IMR-90 (cell line): ENCODE measurements at regions not wholly inside any gene's neighbourhood (a gene's known extent, or its start where the extent isn't known, plus 50 kb on each side); places are given as distances from the start of the nearest gene placed in this dataset.

Source experiments
- ATAC-seq: fragments of 200-7000 bp; cut with Tn5 transposase; 2 replicates; pipeline ENCODE4 v1.9.1; 2020; ENCODE audit warnings: low read depth, mild to moderate bottlenecking, moderate library complexity
- BruUV-seq: library from RNA; stranded (reverse); fragments of 400-500 nt; replicated peaks from 2 replicates; lab custom pipeline; 2021; lab: Mats Ljungman, UMichigan
- CTCF ChIA-PET: fragments of 300-600 bp; formaldehyde crosslinking; extraction: SDS; loops from one replicate; lab custom pipeline; 2021; ENCODE audit warnings: antibody characterized with exemption; lab: Yijun Ruan, JAX
- POLR2A ChIA-PET: fragments of 300-600 bp; sonication (Branson Sonifier 250); formaldehyde crosslinking; loops from one replicate; lab custom pipeline; 2022; ENCODE audit warnings: antibody characterized with exemption; ENCODE audit not compliant: unreplicated experiment; lab: Charles Lee
- DNase-seq: peaks from one replicate; pipeline ENCODE4 v3.0.0; 2013
- H2AFZ ChIP-seq: replicated peaks from 2 replicates; pipeline ENCODE3; 2013; ENCODE audit warnings: low read length, mild to moderate bottlenecking; ENCODE audit not compliant: poor library complexity
- H2AK5ac ChIP-seq: 2 replicates; pipeline ENCODE4 v1.6.1; 2013; ENCODE audit warnings: low read depth, low read length, inconsistent platforms
- H2AK9ac ChIP-seq: replicated peaks from 2 replicates; pipeline ENCODE3; 2013; ENCODE audit warnings: mild to moderate bottlenecking, low read depth, low read length, moderate library complexity; ENCODE audit not compliant: poor library complexity
- H2BK120ac ChIP-seq: 2 replicates; pipeline ENCODE4 v1.6.1; 2013; ENCODE audit warnings: low read depth, low read length, inconsistent platforms
- H2BK15ac ChIP-seq: 3 replicates; pipeline ENCODE4 v1.6.1; 2013; ENCODE audit warnings: low read depth, low read length, inconsistent platforms
- H2BK20ac ChIP-seq: 2 replicates; pipeline ENCODE4 v1.6.1; 2013; ENCODE audit warnings: low read depth, mild to moderate bottlenecking, inconsistent platforms, low read length, moderate library complexity
- H2BK5ac ChIP-seq: 2 replicates; pipeline ENCODE4 v1.6.1; 2013; ENCODE audit warnings: mild to moderate bottlenecking, low read depth, low read length, inconsistent platforms; ENCODE audit not compliant: poor library complexity, severe bottlenecking
- H3K14ac ChIP-seq: replicated peaks from 2 replicates; pipeline ENCODE4 v1.6.1; 2013; ENCODE audit warnings: low read depth, low read length, inconsistent platforms
- H3K18ac ChIP-seq: 2 replicates; pipeline ENCODE4 v1.6.1; 2013; ENCODE audit warnings: low read depth, low read length, control low read depth
- H3K23ac ChIP-seq: 2 replicates; pipeline ENCODE4 v1.6.1; 2013; ENCODE audit warnings: low read depth, low read length, inconsistent platforms
- H3K27ac ChIP-seq: 2 replicates; pipeline ENCODE4 v1.5.1; 2013; ENCODE audit warnings: mild to moderate bottlenecking, control low read depth, low read length; ENCODE audit not compliant: insufficient read depth
- H3K27me3 ChIP-seq: 2 replicates; pipeline ENCODE4 v1.6.1; 2013; ENCODE audit warnings: low read length; ENCODE audit not compliant: control insufficient read depth, insufficient read depth
- H3K36me3 ChIP-seq: 2 replicates; pipeline ENCODE4 v1.6.1; 2013; ENCODE audit warnings: low read length, mixed read lengths; ENCODE audit not compliant: control insufficient read depth, insufficient read depth
- H3K4ac ChIP-seq: 2 replicates; pipeline ENCODE4 v1.6.1; 2013; ENCODE audit warnings: low read depth, low read length, inconsistent platforms
- H3K4me1 ChIP-seq: 2 replicates; pipeline ENCODE4 v1.6.1; 2013; ENCODE audit warnings: low read length, mixed read lengths; ENCODE audit not compliant: control insufficient read depth, insufficient read depth
- H3K4me2 ChIP-seq: 2 replicates; pipeline ENCODE4 v1.6.1; 2013; ENCODE audit warnings: low read depth, mild to moderate bottlenecking, control low read depth, low read length, moderate library complexity
- H3K4me3 ChIP-seq: 2 replicates; pipeline ENCODE4 v1.5.1; 2013; ENCODE audit warnings: low read depth, mild to moderate bottlenecking, control low read depth, low read length, moderate library complexity; ENCODE audit not compliant: insufficient read depth
- H3K56ac ChIP-seq: 2 replicates; pipeline ENCODE4 v1.6.1; 2013; ENCODE audit warnings: low read length, inconsistent platforms; ENCODE audit not compliant: insufficient read depth; ENCODE audit errors: extremely low read depth
- H3K79me1 ChIP-seq, 2 experiments: 2 replicates each; pipeline ENCODE4 v1.6.1; 2013; ENCODE audit warnings: low read length in 2 of 2, inconsistent platforms in 1 of 2, low read depth in 1 of 2
- H3K9ac ChIP-seq: 2 replicates; pipeline ENCODE4 v1.6.1; 2013; ENCODE audit warnings: low read depth, low read length, control low read depth
- H3K9me1 ChIP-seq: 2 replicates; pipeline ENCODE4 v1.6.1; 2013; ENCODE audit warnings: low read length, inconsistent platforms; ENCODE audit not compliant: insufficient read depth
- H3K9me3 ChIP-seq: 2 replicates; pipeline ENCODE4 v1.6.1; 2013; ENCODE audit warnings: low read length; ENCODE audit not compliant: control insufficient read depth, insufficient read depth
- H4K20me1 ChIP-seq: 2 replicates; pipeline ENCODE4 v1.6.1; 2013; ENCODE audit warnings: low read length, inconsistent platforms; ENCODE audit not compliant: insufficient read depth
- H4K5ac ChIP-seq: 2 replicates; pipeline ENCODE4 v1.6.1; 2013; ENCODE audit warnings: mild to moderate bottlenecking, low read depth, low read length, control low read depth
- H4K8ac ChIP-seq, 2 experiments: 2 replicates each; pipeline ENCODE4 v1.6.1; 2013; ENCODE audit warnings: low read depth in 2 of 2, low read length in 2 of 2, control low read depth in 1 of 2, inconsistent platforms in 1 of 2
- H4K91ac ChIP-seq: 2 replicates; pipeline ENCODE4 v1.6.1; 2013; ENCODE audit warnings: low read depth, low read length, inconsistent platforms; ENCODE audit not compliant: insufficient read depth
- BHLHE40 ChIP-seq: fragments of 150-350 bp; IDR thresholded peaks from 2 replicates; pipeline ENCODE4 v1.6.1; 2016; ENCODE audit warnings: mild to moderate bottlenecking, low read depth, low read length
- CEBPB ChIP-seq: IDR thresholded peaks from 2 replicates; pipeline ENCODE4 v1.6.1; 2012; ENCODE audit warnings: low read depth, low read length, improper control_type of control experiment
- CHD1 ChIP-seq: IDR thresholded peaks from 2 replicates; pipeline ENCODE4 v1.6.1; 2012; ENCODE audit warnings: low read depth, low read length, improper control_type of control experiment
- FOS ChIP-seq: fragments of 150-350 bp; IDR thresholded peaks from 2 replicates; pipeline ENCODE4 v1.6.1; 2016; ENCODE audit warnings: low read depth, low read length
- MAFK ChIP-seq: IDR thresholded peaks from 2 replicates; pipeline ENCODE4 v1.6.1; 2012; ENCODE audit warnings: low read depth, low read length, improper control_type of control experiment
- MAZ ChIP-seq: IDR thresholded peaks from 2 replicates; pipeline ENCODE4 v1.6.1; 2012; ENCODE audit warnings: low read depth, mild to moderate bottlenecking, low read length, improper control_type of control experiment, moderate library complexity, borderline replicate concordance
- MXI1 ChIP-seq: IDR thresholded peaks from 2 replicates; pipeline ENCODE4 v1.6.1; 2012; ENCODE audit warnings: low read depth, mild to moderate bottlenecking, low read length, moderate library complexity, borderline replicate concordance
- NFE2L2 ChIP-seq: fragments of 150-350 bp; IDR thresholded peaks from 2 replicates; pipeline ENCODE4 v1.6.1; 2016; ENCODE audit warnings: low read depth, mild to moderate bottlenecking, low read length
- POLR2A ChIP-seq: IDR thresholded peaks from 2 replicates; pipeline ENCODE4 v1.6.1; 2012; ENCODE audit warnings: mild to moderate bottlenecking, low read depth, low read length
- RAD21 ChIP-seq: IDR thresholded peaks from 2 replicates; pipeline ENCODE4 v1.6.1; 2012; ENCODE audit warnings: low read length, improper control_type of control experiment
- RCOR1 ChIP-seq: IDR thresholded peaks from 2 replicates; pipeline ENCODE4 v1.6.1; 2012; ENCODE audit warnings: mild to moderate bottlenecking, low read length, improper control_type of control experiment; ENCODE audit not compliant: insufficient replicate concordance
- RFX5 ChIP-seq: IDR thresholded peaks from 2 replicates; pipeline ENCODE4 v1.8.0; 2012; ENCODE audit warnings: low read depth, mild to moderate bottlenecking, low read length, moderate library complexity
- SMC3 ChIP-seq: fragments of 150-350 bp; IDR thresholded peaks from 2 replicates; pipeline ENCODE4 v1.6.1; 2016; ENCODE audit warnings: low read depth, mild to moderate bottlenecking, antibody characterized with exemption, low read length, moderate library complexity
- WGBS, 2 experiments: methylation state at CpG; one replicate each; pipeline versions ENCODE4 v1.1.5 to v1.1.7; 2013; ENCODE audit warnings: missing lambda C conversion rate in 2 of 2; ENCODE audit not compliant: insufficient read length in 1 of 2; ENCODE audit errors: extremely low coverage in 2 of 2; 5-methylcytosine and 5-hydroxymethylcytosine counted together
- dilution Hi-C: fragments of 300-500 bp; cut with HindIII; formaldehyde crosslinking; loops from one replicate; pipeline ENCODE4 v1.14.3; 2018; ENCODE audit warnings: low sequenced_read_pairs; ENCODE audit not compliant: unreplicated experiment
- in situ Hi-C: fragments of 300-500 bp; cut with MboI; formaldehyde crosslinking; loops from 3 replicates; pipeline ENCODE4 v1.14.3; 2019; ENCODE audit warnings: low sequenced_read_pairs, inconsistent platforms, mixed read lengths
- intact Hi-C: fragments of 100-400 bp; cut with micrococcal nuclease; formaldehyde crosslinking; loops from 2 replicates; pipeline ENCODE4 v1.10.0; 2022
- TF ChIP-seq, protein P1 (sequence below): conservative IDR thresholded peaks from 2 replicates; pipeline ENCODE4 v1.5.1; 2012; ENCODE audit warnings: mild to moderate bottlenecking, low read depth, low read length, improper control_type of control experiment
- TF ChIP-seq, protein P2 (sequence below): fragments of 150-350 bp; IDR thresholded peaks from 2 replicates; pipeline ENCODE4 v1.6.1; 2017; ENCODE audit warnings: mild to moderate bottlenecking, antibody characterized with exemption, low read length, low read depth
- TF ChIP-seq, protein P3 (sequence below): fragments of 150-350 bp; IDR thresholded peaks from 2 replicates; pipeline ENCODE4 v1.6.1; 2016; ENCODE audit warnings: low read depth, mild to moderate bottlenecking, low read length, moderate library complexity, borderline replicate concordance

DNA sequence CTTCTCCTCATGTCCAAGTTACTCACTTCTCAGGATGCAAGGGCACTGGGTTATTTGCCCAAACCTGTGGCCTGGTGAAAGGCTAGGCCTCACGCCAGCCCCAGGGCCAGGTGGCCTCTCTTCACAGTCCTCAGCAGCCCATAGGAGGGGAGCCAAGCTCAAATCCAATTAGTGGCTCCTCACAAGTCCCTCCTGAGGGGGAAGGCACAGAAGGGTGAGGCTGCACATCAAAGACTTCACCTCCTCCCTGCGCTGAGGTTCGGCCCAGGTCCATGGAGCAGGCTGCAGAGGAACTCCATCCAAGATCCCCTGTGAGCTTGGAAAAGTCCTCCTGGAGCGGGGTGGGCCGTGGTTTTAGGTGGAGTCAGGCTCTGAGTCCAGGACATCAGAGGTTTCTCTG is 320.0 kb downstream of the FOXL1 start:
- H2BK15ac ChIP-seq: peak overlapping the region; percentile 40; the same call in 1 of the 3 replicates
- peak overlapping the region; percentile 15; the same call in 1 of the 2 replicates for H2BK20ac ChIP-seq
- no peak overlapping the region for H2BK120ac ChIP-seq
- peaks cover 18% of the 10 kb centered on the region; the same call in 1 of the 2 replicates for H3K9me1 ChIP-seq
- no peaks in the 10 kb centered on the region for H4K20me1 ChIP-seq
- no peak overlapping the region for H3K27ac ChIP-seq
- in situ Hi-C loops (no loop called here), intact Hi-C loops (no loop called here), dilution Hi-C loops (no loop called here)
- no peak overlapping the region for H3K18ac ChIP-seq
- H3K9me3 ChIP-seq: no peaks in the 10 kb centered on the region
- ChIA-PET CTCF (interaction anchor here (1.1 kb wide), 1 partner anchor 15 kb away, joined by 3 read pairs; no protein-coding TSS in a partner anchor), POLR2A (no interaction called here)
- no peak overlapping the region for H2AK9ac ChIP-seq
- TF ChIP-seq MXI1 (no peak), RFX5 (no peak), MAZ (no peak), NFE2L2 (no peak), BHLHE40 (no peak), POLR2A (no peak), RAD21 (no peak), RCOR1 (no peak), SMC3 (no peak), CEBPB (no peak), CHD1 (no peak), FOS (no peak), MAFK (no peak)
- TF ChIP-seq, protein P1, sequence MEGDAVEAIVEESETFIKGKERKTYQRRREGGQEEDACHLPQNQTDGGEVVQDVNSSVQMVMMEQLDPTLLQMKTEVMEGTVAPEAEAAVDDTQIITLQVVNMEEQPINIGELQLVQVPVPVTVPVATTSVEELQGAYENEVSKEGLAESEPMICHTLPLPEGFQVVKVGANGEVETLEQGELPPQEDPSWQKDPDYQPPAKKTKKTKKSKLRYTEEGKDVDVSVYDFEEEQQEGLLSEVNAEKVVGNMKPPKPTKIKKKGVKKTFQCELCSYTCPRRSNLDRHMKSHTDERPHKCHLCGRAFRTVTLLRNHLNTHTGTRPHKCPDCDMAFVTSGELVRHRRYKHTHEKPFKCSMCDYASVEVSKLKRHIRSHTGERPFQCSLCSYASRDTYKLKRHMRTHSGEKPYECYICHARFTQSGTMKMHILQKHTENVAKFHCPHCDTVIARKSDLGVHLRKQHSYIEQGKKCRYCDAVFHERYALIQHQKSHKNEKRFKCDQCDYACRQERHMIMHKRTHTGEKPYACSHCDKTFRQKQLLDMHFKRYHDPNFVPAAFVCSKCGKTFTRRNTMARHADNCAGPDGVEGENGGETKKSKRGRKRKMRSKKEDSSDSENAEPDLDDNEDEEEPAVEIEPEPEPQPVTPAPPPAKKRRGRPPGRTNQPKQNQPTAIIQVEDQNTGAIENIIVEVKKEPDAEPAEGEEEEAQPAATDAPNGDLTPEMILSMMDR: no peak
- TF ChIP-seq, protein P2, sequence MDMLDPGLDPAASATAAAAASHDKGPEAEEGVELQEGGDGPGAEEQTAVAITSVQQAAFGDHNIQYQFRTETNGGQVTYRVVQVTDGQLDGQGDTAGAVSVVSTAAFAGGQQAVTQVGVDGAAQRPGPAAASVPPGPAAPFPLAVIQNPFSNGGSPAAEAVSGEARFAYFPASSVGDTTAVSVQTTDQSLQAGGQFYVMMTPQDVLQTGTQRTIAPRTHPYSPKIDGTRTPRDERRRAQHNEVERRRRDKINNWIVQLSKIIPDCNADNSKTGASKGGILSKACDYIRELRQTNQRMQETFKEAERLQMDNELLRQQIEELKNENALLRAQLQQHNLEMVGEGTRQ: no peak
- TF ChIP-seq, protein P3, sequence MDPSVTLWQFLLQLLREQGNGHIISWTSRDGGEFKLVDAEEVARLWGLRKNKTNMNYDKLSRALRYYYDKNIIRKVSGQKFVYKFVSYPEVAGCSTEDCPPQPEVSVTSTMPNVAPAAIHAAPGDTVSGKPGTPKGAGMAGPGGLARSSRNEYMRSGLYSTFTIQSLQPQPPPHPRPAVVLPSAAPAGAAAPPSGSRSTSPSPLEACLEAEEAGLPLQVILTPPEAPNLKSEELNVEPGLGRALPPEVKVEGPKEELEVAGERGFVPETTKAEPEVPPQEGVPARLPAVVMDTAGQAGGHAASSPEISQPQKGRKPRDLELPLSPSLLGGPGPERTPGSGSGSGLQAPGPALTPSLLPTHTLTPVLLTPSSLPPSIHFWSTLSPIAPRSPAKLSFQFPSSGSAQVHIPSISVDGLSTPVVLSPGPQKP: no peak
- H2AFZ ChIP-seq: no peak overlapping the region
- H3K4ac ChIP-seq: peak overlapping the region; percentile 15; the same call in 1 of the 2 replicates
- H4K8ac ChIP-seq: no peak overlapping the region
- no peak overlapping the region for H3K23ac ChIP-seq
- H3K56ac ChIP-seq: no peak overlapping the region
- no peaks in the 10 kb centered on the region for H3K27me3 ChIP-seq
- WGBS, 2 experiments: 90% methylated on average over 2 of the region's 5 CpGs; no CpG with 5 or more reads in 1 of the 2 experiments
- no peak for DNase-seq
- no peak overlapping the region for H4K5ac ChIP-seq
- H3K4me2 ChIP-seq: no peak overlapping the region
- H4K91ac ChIP-seq: no peak overlapping the region
- no TSS peak for BruUV-seq
- H3K36me3 ChIP-seq: no peaks in the 10 kb centered on the region
- H3K79me1 ChIP-seq: no peaks in the 10 kb centered on the region
- no peak overlapping the region for H2BK5ac ChIP-seq
- H3K4me1 ChIP-seq: peaks cover 11% of the 10 kb centered on the region; the same call in 1 of the 2 replicates
- no peak overlapping the region; the same call in 1 of the 2 replicates for H2AK5ac ChIP-seq
- H3K9ac ChIP-seq: no peak overlapping the region
- peak overlapping the region; percentile 65 for H3K14ac ChIP-seq
- no peak for ATAC-seq
- H3K4me3 ChIP-seq: no peak overlapping the region
